Epithelial cell of esophagus (primary cell): ENCODE measurements at regions not wholly inside any gene's neighbourhood (a gene's known extent, or its start where the extent isn't known, plus 50 kb on each side); places are given as distances from the start of the nearest gene placed in this dataset.

ENCODE experiments used
- DNase-seq: peaks from one replicate; pipeline ENCODE4 v3.0.0; 2010; ENCODE audit warnings: low read depth
- H3K4me3 ChIP-seq: 2 replicates; pipeline ENCODE4 v1.5.1; 2011; ENCODE audit warnings: mild to moderate bottlenecking, low read length, control low read depth
- TF ChIP-seq, protein P1 (sequence below): IDR thresholded peaks from 2 replicates; pipeline ENCODE4 v1.5.1; 2011; ENCODE audit warnings: low read depth, mild to moderate bottlenecking, low read length, control low read depth, inconsistent platforms; ENCODE audit not compliant: insufficient read depth; ENCODE audit errors: missing control alignments

DNA sequence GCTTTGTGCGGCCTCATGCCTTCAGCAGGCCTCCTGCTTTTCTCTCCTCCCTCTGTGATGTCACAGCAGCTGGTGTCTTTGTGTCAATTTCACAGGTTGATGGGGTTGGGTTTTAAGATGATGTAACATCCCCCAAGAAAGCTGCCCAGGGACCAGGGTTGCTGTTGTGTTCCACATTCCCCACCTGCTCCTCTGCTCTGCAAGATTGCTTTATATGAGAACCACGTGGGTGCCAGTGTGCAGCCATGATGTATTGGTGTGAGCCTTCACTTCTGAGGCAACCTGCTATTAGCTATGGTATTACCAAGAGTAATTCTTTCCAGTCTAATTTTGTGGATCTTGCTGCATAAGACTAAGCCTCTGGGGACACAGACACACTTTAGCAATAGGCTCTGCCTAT is 213.0 kb upstream of the ADAMTS16 start:
- DNase-seq = no peak
- no peak overlapping the region for H3K4me3 ChIP-seq
- TF ChIP-seq, protein P1, sequence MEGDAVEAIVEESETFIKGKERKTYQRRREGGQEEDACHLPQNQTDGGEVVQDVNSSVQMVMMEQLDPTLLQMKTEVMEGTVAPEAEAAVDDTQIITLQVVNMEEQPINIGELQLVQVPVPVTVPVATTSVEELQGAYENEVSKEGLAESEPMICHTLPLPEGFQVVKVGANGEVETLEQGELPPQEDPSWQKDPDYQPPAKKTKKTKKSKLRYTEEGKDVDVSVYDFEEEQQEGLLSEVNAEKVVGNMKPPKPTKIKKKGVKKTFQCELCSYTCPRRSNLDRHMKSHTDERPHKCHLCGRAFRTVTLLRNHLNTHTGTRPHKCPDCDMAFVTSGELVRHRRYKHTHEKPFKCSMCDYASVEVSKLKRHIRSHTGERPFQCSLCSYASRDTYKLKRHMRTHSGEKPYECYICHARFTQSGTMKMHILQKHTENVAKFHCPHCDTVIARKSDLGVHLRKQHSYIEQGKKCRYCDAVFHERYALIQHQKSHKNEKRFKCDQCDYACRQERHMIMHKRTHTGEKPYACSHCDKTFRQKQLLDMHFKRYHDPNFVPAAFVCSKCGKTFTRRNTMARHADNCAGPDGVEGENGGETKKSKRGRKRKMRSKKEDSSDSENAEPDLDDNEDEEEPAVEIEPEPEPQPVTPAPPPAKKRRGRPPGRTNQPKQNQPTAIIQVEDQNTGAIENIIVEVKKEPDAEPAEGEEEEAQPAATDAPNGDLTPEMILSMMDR = no peak

DNA sequence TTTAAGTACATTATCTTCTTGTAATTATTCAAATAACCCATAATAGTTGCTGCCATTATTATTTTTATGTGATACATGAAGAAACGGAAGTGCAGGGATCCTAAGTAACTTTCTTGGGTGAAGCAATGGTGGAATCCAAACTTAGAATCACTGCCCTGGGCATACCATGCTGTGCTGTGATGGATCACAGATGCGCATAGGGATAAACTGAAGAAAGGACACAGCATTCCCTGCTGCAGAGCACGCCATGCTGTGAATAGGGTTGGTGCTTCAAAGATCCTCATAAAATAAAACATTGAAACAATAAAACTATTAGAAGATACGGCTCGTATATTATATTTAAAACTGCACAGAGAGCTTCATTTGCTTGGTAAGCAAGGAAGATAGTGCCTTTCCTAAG is 211.7 kb upstream of the ADAMTS16 start:
- H3K4me3 ChIP-seq = no peak overlapping the region
- no peak for DNase-seq
- TF ChIP-seq, protein P1 = no peak

DNA sequence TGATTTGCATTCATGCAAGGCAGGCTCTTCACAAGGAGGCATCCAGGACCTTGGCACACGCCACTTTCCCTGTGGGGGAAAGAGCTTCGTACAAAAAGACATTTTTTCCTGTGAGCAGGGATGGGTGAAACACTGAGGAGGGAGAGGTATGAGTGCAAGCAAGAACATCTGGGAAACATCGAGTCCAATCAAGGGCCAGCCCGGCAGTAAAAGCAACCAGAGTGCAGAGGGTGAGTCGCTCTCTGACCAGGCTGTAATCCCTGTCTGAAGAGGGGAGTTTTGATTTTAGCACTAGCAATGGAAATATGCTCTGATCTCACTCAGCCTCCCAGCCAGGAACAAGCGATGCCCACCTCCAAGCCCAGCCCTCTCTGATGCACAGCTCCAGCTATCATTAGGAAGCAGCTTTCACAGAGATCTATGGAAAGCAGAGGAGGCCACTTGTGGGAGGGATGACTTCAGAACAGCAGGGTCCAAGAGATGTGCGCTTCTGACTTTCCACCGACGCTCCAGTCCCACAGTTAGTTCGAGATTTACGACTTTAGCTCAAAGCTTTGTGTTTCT is 211.0 kb upstream of the ADAMTS16 start:
- TF ChIP-seq, protein P1 = no peak
- H3K4me3 ChIP-seq = no peak overlapping the region
- DNase-seq = no peak

DNA sequence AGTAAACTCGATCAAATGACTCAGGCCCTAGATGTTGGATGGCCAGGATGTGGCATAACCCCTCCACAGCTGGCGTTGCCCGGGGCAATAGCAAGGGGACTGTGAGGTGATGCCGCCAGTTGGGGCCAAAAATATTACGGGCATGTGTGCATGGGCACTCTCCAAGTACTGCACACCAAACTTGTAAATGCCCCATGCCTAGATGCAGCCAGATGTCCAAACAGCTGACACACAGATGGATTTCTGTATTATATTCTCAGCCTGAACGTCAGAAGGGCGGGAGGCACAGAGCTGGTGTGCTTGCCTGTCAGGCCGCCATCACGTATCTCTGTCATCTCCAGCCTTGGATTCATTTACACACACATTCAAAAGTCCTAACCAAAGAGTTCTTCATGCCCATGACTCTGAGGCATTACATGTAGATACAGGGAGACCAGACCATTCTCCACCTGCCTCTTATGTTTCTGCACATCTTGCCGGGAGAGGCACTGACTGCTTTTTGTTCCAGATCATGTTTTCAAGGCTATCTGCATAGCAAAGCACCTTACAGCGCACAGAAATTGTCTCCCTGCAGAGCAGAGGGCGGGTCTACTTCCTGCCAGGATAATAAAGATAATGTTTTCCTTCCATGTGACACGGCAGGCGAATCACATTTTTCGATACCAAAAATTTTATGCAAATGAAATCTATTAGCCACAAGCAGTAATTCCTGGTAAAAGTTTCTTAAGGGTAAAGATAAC is 200.9 kb upstream of the ADAMTS16 start:
- no peak for DNase-seq
- H3K4me3 ChIP-seq = no peak overlapping the region
- TF ChIP-seq, protein P1 = no peak

DNA sequence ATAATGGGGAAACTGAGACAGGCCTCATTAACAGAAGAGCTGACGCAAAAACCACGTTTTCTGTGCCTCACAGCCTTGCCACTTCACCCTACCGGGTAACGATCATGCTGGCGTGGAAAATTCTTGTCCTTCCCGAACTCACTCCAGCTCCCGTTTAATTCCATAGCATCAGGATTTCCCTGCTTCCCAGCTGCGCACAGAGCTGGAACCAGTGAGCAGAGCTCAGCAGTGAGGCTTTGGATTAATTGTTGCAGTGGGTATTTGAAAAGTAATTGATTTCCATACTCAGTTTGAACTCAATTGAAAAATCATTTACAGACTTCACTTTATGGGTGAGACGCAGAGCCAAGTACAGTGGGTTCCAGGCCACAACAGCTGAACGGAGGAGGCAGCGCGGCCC is 199.0 kb upstream of the ADAMTS16 start:
- TF ChIP-seq, protein P1 = no peak
- no peak for DNase-seq
- no peak overlapping the region for H3K4me3 ChIP-seq

DNA sequence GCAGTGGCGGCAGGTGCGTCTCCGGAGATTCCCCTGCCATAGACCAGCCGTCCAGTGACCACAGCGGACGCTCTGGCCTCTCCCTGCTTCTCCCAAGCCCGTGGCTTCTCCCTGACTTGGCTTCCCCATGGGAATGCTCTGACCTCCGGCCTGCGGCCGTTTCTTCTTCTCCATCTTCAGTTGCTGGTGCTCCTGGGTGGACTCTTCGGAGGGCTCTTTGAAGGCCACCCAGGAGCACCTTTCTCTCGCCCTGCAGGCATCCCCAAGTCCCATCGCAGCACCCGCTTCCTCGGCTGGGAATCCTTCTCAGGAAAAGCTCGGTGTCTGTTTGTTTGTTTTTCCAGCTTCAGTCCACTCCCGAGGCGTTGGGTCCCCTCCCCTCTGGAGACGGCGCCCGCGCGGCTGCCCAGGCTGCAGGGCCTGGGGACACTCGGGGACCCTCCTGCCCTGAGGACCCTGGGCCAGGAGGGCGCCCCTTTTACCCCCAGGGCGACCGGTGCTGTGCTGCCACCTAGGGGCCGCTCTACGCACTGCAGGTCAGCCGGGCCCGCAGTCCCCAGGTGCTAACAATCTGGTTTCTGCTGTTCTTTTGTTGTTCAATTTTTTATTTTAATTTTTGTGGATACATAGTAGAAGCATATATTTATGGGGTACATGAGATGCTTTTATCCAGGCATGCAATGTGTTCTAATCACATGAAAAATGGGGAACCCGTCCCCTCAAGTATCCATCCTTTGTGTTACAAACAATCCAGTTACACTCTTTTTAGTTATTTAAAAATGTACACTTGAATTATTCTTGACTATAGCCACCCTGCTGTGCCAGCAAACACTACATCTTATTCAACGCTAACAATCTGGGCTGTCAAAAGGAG is 197.9 kb upstream of the ADAMTS16 start:
- no peak overlapping the region for H3K4me3 ChIP-seq
- TF ChIP-seq, protein P1 = no peak
- DNase-seq = no peak

DNA sequence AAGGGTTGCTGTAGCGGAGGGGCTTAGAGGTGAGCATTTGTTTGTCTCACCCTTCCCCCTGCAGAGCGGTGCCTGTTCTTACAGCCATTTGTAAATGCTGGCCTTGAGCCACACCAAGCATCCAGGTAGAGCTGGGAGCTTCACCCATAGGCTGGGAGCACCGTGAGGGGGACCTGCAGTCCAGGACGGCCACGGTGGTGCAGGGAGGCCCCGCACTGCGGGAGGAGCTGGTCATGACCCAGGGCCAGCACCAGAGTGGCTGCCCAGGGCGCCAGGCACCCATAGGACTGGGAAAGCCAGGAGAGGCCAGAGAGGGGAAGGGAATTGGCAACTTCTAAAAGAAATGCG is 197.3 kb upstream of the ADAMTS16 start:
- TF ChIP-seq, protein P1 = no peak
- no peak overlapping the region for H3K4me3 ChIP-seq
- DNase-seq = no peak
